ENCODE measurements at regions not wholly inside any gene's neighbourhood (a gene's known extent, or its start where the extent isn't known, plus 50 kb on each side); places are given as distances from the start of the nearest gene placed in this dataset.

- no peak overlapping the region for H3K27ac ChIP-seq
- TF ChIP-seq ZFX (IDR thresholded peaks at IDR 0.05; ENCODE audit: borderline replicate concordance), result no peak
- TF ChIP-seq CTCF (IDR thresholded peaks at IDR 0.05), result no peak
Measured at GRCh38 chr1:209155546-209155945, 428.0 kb upstream of the CAMK1G start.

- TF ChIP-seq CTCF (IDR thresholded peaks at IDR 0.05) (no peak), ZFX (IDR thresholded peaks at IDR 0.05; ENCODE audit: borderline replicate concordance) (no peak)
- H3K27ac ChIP-seq, result no peak overlapping the region
Measured at GRCh38 chr1:209156991-209157390, 426.5 kb upstream of the CAMK1G start.

GRCh38 chr1:209157546-209158249 lies 425.8 kb upstream of the CAMK1G start:
- no peak overlapping the region for H3K27ac ChIP-seq
- TF ChIP-seq ZFX (IDR thresholded peaks at IDR 0.05; ENCODE audit: borderline replicate concordance) (no peak), CTCF (IDR thresholded peaks at IDR 0.05) (no peak)

- H3K27ac ChIP-seq, result no peak overlapping the region
- TF ChIP-seq CTCF (IDR thresholded peaks at IDR 0.05) (no peak), ZFX (IDR thresholded peaks at IDR 0.05; ENCODE audit: borderline replicate concordance) (no peak)
Measured at GRCh38 chr1:209158851-209159250, 424.7 kb upstream of the CAMK1G start.

- TF ChIP-seq CTCF (IDR thresholded peaks at IDR 0.05) (no peak), ZFX (IDR thresholded peaks at IDR 0.05; ENCODE audit: borderline replicate concordance) (no peak)
- no peak overlapping the region for H3K27ac ChIP-seq
Measured at GRCh38 chr1:209160230-209160629, 423.3 kb upstream of the CAMK1G start.

GRCh38 chr1:209162651-209163050 lies 420.9 kb upstream of the CAMK1G start:
- no peak overlapping the region for H3K27ac ChIP-seq
- TF ChIP-seq CTCF (IDR thresholded peaks at IDR 0.05), result no peak
- TF ChIP-seq ZFX (IDR thresholded peaks at IDR 0.05; ENCODE audit: borderline replicate concordance), result no peak

GRCh38 chr1:209168204-209168603 lies 415.3 kb upstream of the CAMK1G start:
- TF ChIP-seq CTCF (IDR thresholded peaks at IDR 0.05) (no peak), ZFX (IDR thresholded peaks at IDR 0.05; ENCODE audit: borderline replicate concordance) (no peak)
- H3K27ac ChIP-seq, result no peak overlapping the region
